GM23248 (cell line): ENCODE measurements at regions not wholly inside any gene's neighbourhood (a gene's known extent, or its start where the extent isn't known, plus 50 kb on each side); places are given as distances from the start of the nearest gene placed in this dataset.

Experiments used
- DNase-seq: peaks from one replicate; pipeline ENCODE4 v3.0.0-alpha.2; 2015
- H2AFZ ChIP-seq: fragments of 200-600 bp; sonication (generic); 2 replicates; pipeline ENCODE4 v1.6.1; 2016; ENCODE audit warnings: antibody characterized with exemption
- H3F3A ChIP-seq: fragments of 200-600 bp; sonication (generic); 2 replicates; pipeline ENCODE4 v1.6.1; 2016; ENCODE audit warnings: mild to moderate bottlenecking, antibody characterized with exemption, mixed run types; ENCODE audit not compliant: insufficient read depth
- H3K27ac ChIP-seq: fragments of 200-600 bp; sonication (generic); 2 replicates; pipeline ENCODE4 v1.5.1; 2016; ENCODE audit warnings: mild to moderate bottlenecking
- H3K27me3 ChIP-seq: fragments of 200-600 bp; sonication (generic); replicated peaks from 2 replicates; pipeline ENCODE4 v1.6.1; 2016; ENCODE audit warnings: mild to moderate bottlenecking; ENCODE audit not compliant: insufficient read depth
- H3K36me3 ChIP-seq: fragments of 200-600 bp; sonication (generic); 2 replicates; pipeline ENCODE4 v1.6.1; 2016; ENCODE audit warnings: low read depth, mild to moderate bottlenecking
- H3K4me1 ChIP-seq: fragments of 200-600 bp; sonication (generic); 2 replicates; pipeline ENCODE4 v1.6.1; 2016; ENCODE audit warnings: mild to moderate bottlenecking; ENCODE audit not compliant: insufficient read depth
- H3K4me2 ChIP-seq: fragments of 200-600 bp; sonication (generic); one replicate; pipeline ENCODE4 v1.6.1; 2016; ENCODE audit warnings: mild to moderate bottlenecking; ENCODE audit not compliant: unreplicated experiment
- H3K4me3 ChIP-seq: fragments of 200-600 bp; sonication (generic); 2 replicates; pipeline ENCODE4 v1.5.1; 2016; ENCODE audit warnings: mild to moderate bottlenecking
- H3K79me2 ChIP-seq: fragments of 200-600 bp; sonication (generic); 2 replicates; pipeline ENCODE4 v1.6.1; 2016; ENCODE audit warnings: mild to moderate bottlenecking; ENCODE audit not compliant: insufficient read depth
- H3K9ac ChIP-seq: fragments of 200-600 bp; sonication (generic); 2 replicates; pipeline ENCODE4 v1.6.1; 2016; ENCODE audit warnings: mild to moderate bottlenecking
- H3K9me2 ChIP-seq: fragments of 200-600 bp; sonication (generic); 2 replicates; pipeline ENCODE4 v1.6.1; 2016; ENCODE audit warnings: mixed run types, mild to moderate bottlenecking, moderate library complexity; ENCODE audit not compliant: insufficient read depth
- H3K9me3 ChIP-seq: fragments of 200-600 bp; sonication (generic); one replicate; pipeline ENCODE4 v1.6.1; 2017; ENCODE audit warnings: low read depth
- H4K20me1 ChIP-seq: fragments of 200-600 bp; sonication (generic); 2 replicates; pipeline ENCODE4 v1.6.0; 2016; ENCODE audit not compliant: insufficient read depth
- EZH2 ChIP-seq: fragments of 200-600 bp; sonication (generic); IDR thresholded peaks from 2 replicates; pipeline ENCODE4 v1.6.1; 2018; ENCODE audit warnings: antibody characterized with exemption, mild to moderate bottlenecking; ENCODE audit not compliant: insufficient read depth, poor library complexity, severe bottlenecking
- EZH2phosphoT487 ChIP-seq: fragments of 200-600 bp; sonication (generic); IDR thresholded peaks from 2 replicates; pipeline ENCODE4 v1.6.1; 2018; ENCODE audit warnings: antibody characterized with exemption, moderate library complexity, mild to moderate bottlenecking, low read depth; ENCODE audit not compliant: insufficient read depth
- WGBS, 2 experiments: methylation state at CpG; one replicate each; pipeline ENCODE4 v1.1.6; 2015 to 2017; ENCODE audit warnings: low lambda C conversion rate in 2 of 2, low coverage in 1 of 2; ENCODE audit errors: missing lambda C conversion rate in 2 of 2; 5-methylcytosine and 5-hydroxymethylcytosine counted together
- in situ Hi-C: fragments of 300-500 bp; cut with MboI; formaldehyde crosslinking; loops from 2 replicates; pipeline ENCODE4 v1.15.0; 2020

GRCh38 chr21:41559658-41560631 lies 52.0 kb upstream of the TMPRSS2 start:
- peaks cover 14% of the 10 kb centered on the region for H3F3A ChIP-seq
- no peak overlapping the region for H3K4me3 ChIP-seq
- in situ Hi-C loops, result no loop called here
- H4K20me1 ChIP-seq, result no peaks in the 10 kb centered on the region
- no peaks in the 10 kb centered on the region for H3K27me3 ChIP-seq
- H3K79me2 ChIP-seq, result no peaks in the 10 kb centered on the region
- H3K9me2 ChIP-seq, result no peaks in the 10 kb centered on the region
- no peaks in the 10 kb centered on the region for H3K9me3 ChIP-seq
- DNase-seq, result peak; percentile 86
- no peaks in the 10 kb centered on the region for H3K36me3 ChIP-seq
- H3K9ac ChIP-seq, result 0 out of 2 replicates have a peak overlapping the region, but pooled peaks have one; percentile 1
- H3K27ac ChIP-seq, result peak overlapping the region; percentile 62
- peak overlapping the region; percentile 69 for H3K4me2 ChIP-seq
- H2AFZ ChIP-seq, result no peak overlapping the region
- 6 to 7% methylated on average over 15 of the region's 15 CpGs for WGBS, 2 experiments
- TF ChIP-seq EZH2 (no peak), EZH2phosphoT487 (0 out of 2 replicates have a peak, but pooled peaks have one; percentile 60)
- peaks cover 27% of the 10 kb centered on the region for H3K4me1 ChIP-seq

DNA sequence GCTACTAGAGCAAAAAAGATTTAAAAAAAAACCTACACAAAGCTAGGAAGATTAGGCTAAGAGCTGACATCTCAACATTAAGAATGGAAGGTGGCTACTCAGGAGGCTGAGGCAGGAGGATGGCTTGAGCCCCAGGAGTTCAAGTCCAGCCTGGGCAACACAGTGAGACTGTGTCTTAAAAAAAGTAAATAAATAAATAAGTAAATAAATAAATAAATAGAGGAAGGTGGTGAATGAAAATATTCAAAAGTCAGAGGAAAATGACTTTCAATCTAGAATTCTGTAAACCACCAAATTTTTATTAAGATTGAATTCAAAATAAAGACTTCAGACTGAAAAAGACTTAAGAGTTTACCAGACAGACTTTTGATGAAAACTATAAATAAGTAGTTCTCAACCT lies 50.9 kb upstream of the TMPRSS2 start:
- no peak overlapping the region for H3K4me2 ChIP-seq
- H3F3A ChIP-seq, result peaks cover 14% of the 10 kb centered on the region
- no peaks in the 10 kb centered on the region for H4K20me1 ChIP-seq
- no peak overlapping the region for H3K27ac ChIP-seq
- no peaks in the 10 kb centered on the region for H3K27me3 ChIP-seq
- H3K9me3 ChIP-seq, result no peaks in the 10 kb centered on the region
- H3K9ac ChIP-seq, result no peak overlapping the region
- H3K36me3 ChIP-seq, result no peaks in the 10 kb centered on the region
- no peak for DNase-seq
- no peak overlapping the region for H2AFZ ChIP-seq
- TF ChIP-seq EZH2phosphoT487 (no peak), EZH2 (no peak)
- no peaks in the 10 kb centered on the region for H3K79me2 ChIP-seq
- no peak overlapping the region for H3K4me3 ChIP-seq
- H3K9me2 ChIP-seq, result no peaks in the 10 kb centered on the region
- in situ Hi-C loops, result no loop called here
- H3K4me1 ChIP-seq, result peaks cover 29% of the 10 kb centered on the region

GRCh38 chr21:41557884-41558283 lies 49.9 kb upstream of the TMPRSS2 start:
- DNase-seq, result no peak
- no peaks in the 10 kb centered on the region for H3K79me2 ChIP-seq
- no peak overlapping the region for H3K9ac ChIP-seq
- H3K4me3 ChIP-seq, result no peak overlapping the region
- 97% methylated on average over 6 of the region's 6 CpGs for WGBS, 2 experiments
- peaks cover 14% of the 10 kb centered on the region for H3F3A ChIP-seq
- H4K20me1 ChIP-seq, result no peaks in the 10 kb centered on the region
- TF ChIP-seq EZH2phosphoT487, result no peak
- TF ChIP-seq EZH2, result no peak
- no peak overlapping the region for H3K4me2 ChIP-seq
- H2AFZ ChIP-seq, result no peak overlapping the region
- in situ Hi-C loops, result no loop called here
- H3K4me1 ChIP-seq, result peaks cover 29% of the 10 kb centered on the region
- H3K27ac ChIP-seq, result no peak overlapping the region
- H3K9me2 ChIP-seq, result no peaks in the 10 kb centered on the region
- no peaks in the 10 kb centered on the region for H3K27me3 ChIP-seq
- no peaks in the 10 kb centered on the region for H3K9me3 ChIP-seq
- no peaks in the 10 kb centered on the region for H3K36me3 ChIP-seq
